Mammary epithelial cell (primary cell): ENCODE measurements at regions not wholly inside any gene's neighbourhood (a gene's known extent, or its start where the extent isn't known, plus 50 kb on each side); places are given as distances from the start of the nearest gene placed in this dataset.

ENCODE experiments used
- CTCF ChIP-seq, 2 donors: IDR thresholded peaks in 1 of 2; conservative IDR thresholded peaks in 1 of 2; 2 replicates each; pipeline ENCODE4 v1.5.1; 2011 to 2012; ENCODE audit warnings: inconsistent platforms in 2 of 2, low read length in 2 of 2, mild to moderate bottlenecking in 2 of 2, control low read depth in 1 of 2, low read depth in 1 of 2; ENCODE audit not compliant: insufficient read depth in 1 of 2; ENCODE audit errors: extremely low read depth in 1 of 2
- EZH2 ChIP-seq: IDR thresholded peaks from 2 replicates; pipeline ENCODE4 v1.6.1; 2012; ENCODE audit warnings: low read length, inconsistent platforms, borderline replicate concordance

DNA sequence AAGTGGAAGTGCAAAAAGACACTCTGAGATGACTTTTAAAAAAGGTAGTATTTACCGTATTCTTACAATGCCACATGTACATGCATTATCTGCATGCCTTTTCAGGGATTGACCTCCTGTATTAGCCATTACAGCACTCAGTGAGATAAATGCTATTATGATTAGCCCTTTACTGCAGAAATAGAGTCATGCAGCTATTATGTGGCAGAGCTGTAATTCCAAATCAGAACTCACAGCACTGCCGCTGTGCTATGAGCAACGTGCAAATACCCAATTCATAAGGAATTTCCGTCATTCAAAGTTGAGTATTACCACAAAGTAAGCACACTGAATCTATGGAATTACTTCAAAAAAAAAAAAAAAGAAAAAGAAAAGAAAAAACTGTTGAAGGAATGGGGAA lies 92.1 kb upstream of the SMAD1 start:
- no peak for TF ChIP-seq CTCF (conservative IDR thresholded peaks at IDR 0.05 in 1 of 2, IDR thresholded peaks at IDR 0.05 in 1 of 2; ENCODE audit: extremely low read depth in 1 of 2, insufficient read depth in 1 of 2, low read depth in 1 of 2, low read length in 2 of 2)
- no peak for TF ChIP-seq EZH2
